HG02840 (cell line): ENCODE measurements at regions not wholly inside any gene's neighbourhood (a gene's known extent, or its start where the extent isn't known, plus 50 kb on each side); places are given as distances from the start of the nearest gene placed in this dataset.
"Not testable (repeated sequence)": the region's sequence is repeated elsewhere in the genome, so short reads cannot be mapped to it uniquely, and the experiment has no call there.

Source experiments
- ATAC-seq: cut with Tn5 transposase; IDR thresholded peaks from one replicate; pipeline ENCODE4 v1.9.1; 2021; ENCODE audit warnings: mild to moderate bottlenecking, moderate library complexity, moderate number of reproducible peaks; ENCODE audit not compliant: unreplicated experiment, low FRiP score

DNA sequence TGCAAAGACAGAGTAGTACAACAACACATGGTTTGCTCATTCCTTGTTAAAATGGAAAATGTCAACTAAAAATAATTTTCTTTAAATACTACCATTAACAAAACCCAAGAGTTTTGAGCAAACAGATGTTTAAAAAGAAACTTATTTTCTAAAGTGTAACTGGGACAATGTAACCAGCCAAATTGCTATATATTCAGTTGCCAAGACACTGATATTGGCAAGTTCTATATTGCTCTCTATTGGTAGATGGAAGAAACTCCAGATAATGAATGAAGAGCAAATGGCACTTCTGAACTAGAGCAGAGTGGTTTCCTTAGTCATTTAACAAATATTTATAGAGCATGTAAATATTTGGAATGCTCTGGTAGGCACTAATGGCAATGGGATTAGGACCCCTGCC is 966.2 kb downstream of the RPA4 start:
- no peak for ATAC-seq

GRCh38 chrX:97850911-97851310 is 967.2 kb downstream of the RPA4 start:
- no peak for ATAC-seq

GRCh38 chrX:97854086-97854485 is 970.4 kb downstream of the RPA4 start:
- no peak for ATAC-seq

- ATAC-seq: no peak
These were observed 974.9 kb downstream of the RPA4 start for GRCh38 chrX:97858592-97858991.

- no peak for ATAC-seq
These were observed 976.5 kb downstream of the RPA4 start for GRCh38 chrX:97860226-97860625.

- ATAC-seq: no peak
These were observed 979.6 kb downstream of the RPA4 start for GRCh38 chrX:97863261-97863660.

DNA sequence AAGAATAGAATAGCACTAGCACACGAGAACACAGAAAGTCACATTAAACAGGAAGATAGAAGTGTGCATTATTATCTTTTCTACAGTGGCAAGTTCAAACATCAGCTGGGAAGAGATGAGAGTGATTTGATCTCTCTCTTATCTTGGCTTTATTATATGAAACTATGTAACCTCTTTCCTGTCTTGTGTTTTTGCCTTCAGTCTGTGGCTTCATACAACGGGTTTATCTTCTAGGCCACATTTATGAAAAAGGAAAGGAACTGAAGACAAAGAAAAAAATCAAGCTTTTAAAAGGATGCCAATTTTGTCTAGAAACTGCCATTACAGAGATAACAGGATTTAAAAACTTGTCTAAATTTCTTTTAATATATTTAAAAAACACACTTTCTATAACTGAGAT is 983.6 kb downstream of the RPA4 start:
- no peak for ATAC-seq

- no peak for ATAC-seq
These were observed 993.1 kb downstream of the RPA4 start for GRCh38 chrX:97876697-97877407.

DNA sequence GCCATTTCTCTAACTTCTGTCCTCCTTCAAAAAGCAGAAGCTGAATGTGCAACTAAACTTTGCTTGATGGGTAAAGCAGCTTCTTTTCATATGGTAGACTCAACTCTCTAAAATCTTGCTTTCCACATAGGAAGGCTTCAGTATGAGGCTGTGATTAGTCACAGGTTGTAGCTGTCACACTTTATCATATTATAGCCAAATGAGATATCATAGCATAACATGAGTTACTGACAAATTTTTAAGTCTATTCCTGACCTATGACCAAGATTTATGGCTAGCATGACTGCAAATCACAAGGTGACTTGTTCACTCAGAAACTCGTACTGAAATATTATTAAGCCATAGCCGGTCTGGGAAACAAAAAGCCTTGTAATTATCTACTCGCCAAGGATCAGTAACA is 998.6 kb downstream of the RPA4 start:
- no peak for ATAC-seq

- no peak for ATAC-seq
These were observed 1012.0 kb downstream of the RPA4 start for GRCh38 chrX:97895751-97896150.

DNA sequence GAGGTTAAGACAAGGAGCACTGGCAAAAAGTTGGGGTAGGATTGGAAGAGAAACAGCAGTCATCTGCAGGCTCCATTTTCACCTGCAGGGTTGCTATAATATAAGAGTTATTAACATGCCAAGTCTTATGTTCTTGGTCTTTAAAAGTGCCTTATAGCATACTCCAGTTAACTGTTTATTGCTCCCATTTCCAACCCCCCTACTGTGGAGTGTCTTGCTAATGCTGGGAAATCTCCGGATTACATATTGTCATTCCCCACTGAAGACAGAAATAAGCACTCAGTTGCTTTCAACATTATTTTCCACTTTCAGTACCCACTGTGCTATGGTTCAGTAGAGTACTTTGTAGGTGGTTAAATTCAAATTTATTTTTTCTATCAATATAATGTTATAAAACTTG is 1014.3 kb downstream of the RPA4 start:
- no peak for ATAC-seq

DNA sequence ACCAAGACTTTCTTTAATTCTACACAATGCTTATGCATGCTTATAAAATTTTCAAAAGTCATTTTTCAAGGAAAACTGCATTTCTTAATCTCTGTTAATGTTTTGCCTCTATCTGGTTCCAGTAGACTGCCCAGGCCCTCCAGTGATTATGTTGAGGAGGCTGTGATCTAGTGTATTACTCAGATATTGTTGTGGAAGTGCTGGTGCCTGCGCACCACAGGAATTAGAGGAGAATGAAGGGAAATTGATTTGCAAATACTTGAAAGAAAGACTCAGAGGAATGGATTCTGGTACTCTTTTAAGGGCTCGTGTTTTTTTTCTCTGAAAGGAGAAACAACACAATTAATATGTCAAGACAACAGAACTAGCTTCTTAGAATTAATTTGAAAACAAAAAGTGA is 1015.1 kb downstream of the RPA4 start:
- ATAC-seq: no peak

DNA sequence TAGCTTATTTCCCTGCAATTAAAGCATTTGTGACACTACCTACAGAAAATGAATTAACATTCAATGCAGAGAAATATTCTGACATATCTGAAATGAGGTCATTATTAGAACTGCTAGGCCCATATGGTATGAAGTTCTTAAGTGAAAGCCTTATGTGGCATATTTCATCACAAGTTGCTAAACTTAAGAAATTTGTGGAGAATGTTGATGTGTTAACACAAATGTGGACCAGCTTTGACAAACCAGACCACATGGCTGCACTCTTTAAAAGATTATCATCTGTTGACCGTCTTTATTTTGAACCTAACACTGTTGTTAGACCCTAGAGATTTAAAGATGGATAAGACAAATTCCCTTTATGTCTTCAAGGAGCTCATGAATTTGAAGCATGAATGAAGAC is 1024.1 kb downstream of the RPA4 start:
- no peak for ATAC-seq

DNA sequence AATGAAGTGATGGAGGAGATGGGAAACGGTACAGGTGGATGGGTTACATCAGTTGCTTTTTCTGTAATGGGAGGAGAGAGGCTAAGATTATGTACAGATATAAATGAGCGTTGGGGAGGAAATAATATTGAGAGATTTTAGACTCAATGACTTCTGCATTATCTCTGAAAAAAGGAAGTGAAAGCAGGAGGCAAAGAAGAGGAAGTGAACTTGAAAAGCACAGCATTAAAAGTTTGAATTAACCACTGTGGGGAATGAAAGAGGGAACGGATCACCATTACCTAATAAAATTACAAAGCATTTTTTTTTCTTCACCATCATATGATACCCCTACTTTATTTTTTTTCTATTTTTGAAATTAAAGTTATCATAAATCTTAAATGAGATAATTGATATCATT is 1025.5 kb downstream of the RPA4 start:
- peak; percentile 85 for ATAC-seq

GRCh38 chrX:97915390-97915789 is 1031.7 kb downstream of the RPA4 start:
- not testable (repeated sequence) for ATAC-seq

DNA sequence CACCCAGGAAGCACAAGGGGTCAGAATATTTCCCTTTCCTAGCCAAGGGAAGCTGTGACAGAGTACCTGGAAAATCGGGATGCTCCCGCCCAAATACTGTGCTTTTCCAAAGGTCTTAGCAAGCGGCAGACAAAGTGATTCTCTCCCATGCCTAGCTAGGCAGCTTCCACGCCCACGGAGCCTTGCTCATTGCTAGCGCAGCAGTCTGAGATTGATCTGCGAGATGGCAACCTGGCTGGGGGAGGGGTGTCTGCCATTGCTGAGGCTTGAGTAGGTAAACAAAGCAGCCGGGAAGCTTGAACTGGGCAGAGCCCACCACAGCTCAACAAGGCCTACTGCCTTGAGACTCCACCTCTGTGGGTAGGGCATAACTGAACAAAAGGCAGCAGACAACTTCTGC is 1037.5 kb downstream of the RPA4 start:
- ATAC-seq: not testable (repeated sequence)

DNA sequence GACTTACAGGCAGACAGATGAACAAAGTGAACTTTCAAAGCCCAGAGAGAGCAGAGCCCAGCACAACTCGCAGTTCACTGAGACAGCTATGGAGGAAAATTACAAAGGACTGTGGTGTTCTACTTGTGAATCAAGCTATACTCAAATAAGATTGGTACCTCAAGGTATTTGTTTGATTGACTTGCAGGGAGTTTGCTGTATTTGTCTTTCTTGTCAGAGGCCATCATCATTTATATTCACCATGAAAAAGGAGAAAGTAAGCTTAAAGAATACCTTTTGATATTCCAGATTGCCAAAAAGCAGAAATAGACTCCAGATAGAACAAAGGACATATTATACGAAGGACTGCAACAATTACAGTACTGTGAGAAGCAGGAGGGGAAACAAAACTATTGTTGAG is 1047.9 kb downstream of the RPA4 start:
- ATAC-seq: no peak

- no peak for ATAC-seq
These were observed 1052.6 kb downstream of the RPA4 start for GRCh38 chrX:97936296-97936695.

DNA sequence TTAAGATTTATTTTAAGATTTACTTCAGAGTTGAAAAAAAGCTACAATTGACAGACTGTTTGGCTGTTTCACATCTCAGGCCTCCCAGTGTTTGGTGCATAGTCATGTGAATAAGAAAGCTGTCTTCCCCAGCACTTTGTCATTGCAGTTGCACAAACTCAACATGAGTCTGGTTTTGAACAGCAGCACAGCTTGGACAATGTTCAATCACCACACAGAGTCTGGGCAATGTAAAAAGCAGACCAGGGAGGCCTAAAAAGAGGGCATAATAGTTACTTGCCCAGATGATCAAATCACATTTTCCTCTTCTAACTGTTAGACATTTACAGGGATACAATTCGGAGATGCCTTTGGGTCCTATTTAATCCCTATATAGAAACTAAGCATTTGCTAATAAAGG is 1055.0 kb downstream of the RPA4 start:
- ATAC-seq: no peak

- no peak for ATAC-seq
These were observed 1084.9 kb downstream of the RPA4 start for GRCh38 chrX:97968376-97969163.

GRCh38 chrX:97984641-97985040 is 1100.9 kb downstream of the RPA4 start:
- no peak for ATAC-seq

- no peak for ATAC-seq
These were observed 1101.4 kb downstream of the RPA4 start for GRCh38 chrX:97985096-97985495.
